NCI-H146 treated with DMSO at 0.1 percent for 48 hours (cell line): ENCODE measurements at regions not wholly inside any gene's neighbourhood (a gene's known extent, or its start where the extent isn't known, plus 50 kb on each side); places are given as distances from the start of the nearest gene placed in this dataset.

Source experiments
- DNase-seq: peaks from one replicate; lab custom pipeline; 2025; ENCODE audit not compliant: unreplicated experiment; lab: John Stamatoyannopoulos, UW

DNA sequence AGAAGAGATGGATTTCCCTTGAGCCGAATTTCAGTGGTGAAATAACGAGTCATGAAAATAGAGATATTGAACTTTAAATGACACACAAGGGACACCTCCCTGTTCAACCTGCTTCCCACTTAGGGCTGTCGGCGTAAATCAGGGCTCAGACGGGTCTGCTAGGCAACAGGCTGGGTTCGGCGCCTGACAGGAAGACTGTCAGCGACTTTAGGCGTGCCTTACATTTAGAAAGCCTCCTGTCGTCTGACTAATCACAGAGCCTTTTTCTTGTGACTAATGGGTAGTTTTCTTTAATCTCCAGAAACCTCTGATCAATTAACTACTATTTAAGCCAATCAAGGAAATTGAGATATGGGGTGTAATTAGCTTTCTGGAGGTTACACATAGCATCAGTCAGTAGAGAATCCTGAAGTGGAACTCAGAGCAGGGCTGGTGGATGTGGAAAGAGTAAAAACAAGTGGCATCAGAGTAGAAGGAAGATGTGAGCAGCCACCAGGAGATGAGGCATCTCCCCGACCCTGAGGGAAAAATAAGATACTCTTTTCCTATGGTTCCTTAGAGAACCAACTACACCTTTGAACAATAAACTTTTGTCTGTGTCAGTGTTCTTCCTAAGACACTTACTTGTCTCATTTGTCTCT, 86.2 kb upstream of the HS3ST1 start:
- no peak for DNase-seq

DNA sequence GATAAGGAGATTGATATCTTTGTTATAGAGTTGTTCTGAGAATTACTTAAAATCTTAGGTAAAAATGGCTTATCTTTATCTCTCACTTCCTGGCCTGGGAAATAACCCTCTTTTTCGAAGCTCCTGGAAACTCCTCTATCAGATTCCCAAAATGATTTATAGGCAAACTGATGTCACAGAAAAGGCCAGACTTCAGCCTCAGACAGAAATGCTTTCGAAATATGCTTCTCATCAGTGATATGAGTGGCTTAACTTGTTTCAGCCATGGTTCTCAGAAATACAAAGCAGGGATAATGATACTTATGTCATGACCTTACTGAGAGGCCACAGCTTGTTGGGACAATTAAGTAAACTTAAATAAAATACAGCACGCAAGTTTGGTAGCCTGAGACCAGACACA, 85.3 kb upstream of the HS3ST1 start:
- no peak for DNase-seq

DNA sequence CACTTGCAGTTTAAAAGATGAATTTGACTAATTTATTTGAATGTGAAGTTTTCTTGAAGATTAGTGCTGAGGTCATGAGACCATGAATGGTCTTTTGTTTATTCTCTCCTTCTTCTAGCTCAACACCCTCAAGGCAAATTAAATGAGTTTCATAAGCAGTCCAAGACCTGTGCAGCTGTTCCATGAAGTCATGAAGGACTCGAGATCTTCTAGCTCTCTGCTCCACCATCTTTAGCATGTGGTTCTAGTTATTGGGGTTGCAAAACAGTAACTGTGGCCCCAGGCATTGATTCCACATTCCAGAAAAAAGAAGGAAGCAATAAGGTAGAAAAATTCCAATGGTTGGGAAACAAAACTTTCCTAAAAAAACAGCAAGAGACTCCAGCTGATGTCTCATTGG, 84.2 kb upstream of the HS3ST1 start:
- no peak for DNase-seq

DNA sequence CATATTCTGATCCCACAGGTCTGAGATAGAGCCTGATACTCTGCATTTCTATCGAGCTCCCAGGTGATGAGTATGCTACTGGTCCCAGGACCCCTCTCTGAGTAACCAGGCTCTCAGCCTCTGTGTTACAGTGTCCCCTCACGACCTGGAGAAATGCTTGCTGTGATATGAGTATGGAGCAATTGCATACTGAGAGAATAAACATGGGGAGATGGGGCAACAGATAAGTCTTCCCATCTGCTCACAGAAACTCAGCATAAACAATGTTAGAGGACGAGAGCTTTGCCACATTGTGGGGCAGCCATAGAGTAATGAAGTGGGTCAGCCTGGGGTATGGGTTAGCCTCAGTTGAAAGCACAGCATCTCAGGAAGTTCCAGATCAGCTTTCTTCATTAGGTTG, 82.6 kb upstream of the HS3ST1 start:
- DNase-seq, result no peak

DNA sequence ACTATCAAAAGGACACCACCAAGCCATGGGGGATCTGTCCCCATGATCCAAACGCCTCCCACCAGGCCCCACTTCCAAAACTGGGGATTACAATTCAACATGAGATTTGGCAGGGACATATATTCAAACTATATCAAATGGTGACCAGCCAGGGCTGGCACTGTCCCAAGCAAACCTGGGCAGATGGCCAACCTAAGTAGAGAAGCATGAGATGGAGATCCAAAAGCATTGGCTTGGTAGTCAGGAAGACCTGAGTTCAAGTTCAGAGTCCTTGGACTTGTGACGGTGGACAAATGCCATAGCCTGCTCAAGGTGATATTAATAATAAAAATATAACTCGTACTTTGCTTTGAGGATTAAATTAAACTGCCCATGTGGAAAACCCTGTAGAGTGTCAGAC, 79.2 kb upstream of the HS3ST1 start:
- no peak for DNase-seq

DNA sequence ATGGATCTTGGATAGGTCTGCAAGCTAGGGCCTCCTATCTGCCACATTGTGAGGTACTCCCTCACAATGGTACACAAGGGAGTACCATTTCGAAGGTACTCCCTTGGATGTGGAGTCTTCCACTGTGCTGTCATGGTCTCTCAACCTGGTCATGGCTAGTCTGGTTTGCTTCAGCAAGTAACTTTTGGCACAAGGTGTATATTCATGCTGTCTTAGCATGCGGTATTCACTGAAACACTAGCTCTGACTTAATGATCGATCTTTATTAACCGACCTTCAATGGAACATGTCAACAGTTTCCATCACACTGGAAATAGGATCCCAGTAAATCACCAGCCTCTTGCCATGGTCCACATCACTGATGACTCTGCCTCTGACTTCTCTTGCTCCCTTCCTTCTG, 77.5 kb upstream of the HS3ST1 start:
- no peak for DNase-seq

DNA sequence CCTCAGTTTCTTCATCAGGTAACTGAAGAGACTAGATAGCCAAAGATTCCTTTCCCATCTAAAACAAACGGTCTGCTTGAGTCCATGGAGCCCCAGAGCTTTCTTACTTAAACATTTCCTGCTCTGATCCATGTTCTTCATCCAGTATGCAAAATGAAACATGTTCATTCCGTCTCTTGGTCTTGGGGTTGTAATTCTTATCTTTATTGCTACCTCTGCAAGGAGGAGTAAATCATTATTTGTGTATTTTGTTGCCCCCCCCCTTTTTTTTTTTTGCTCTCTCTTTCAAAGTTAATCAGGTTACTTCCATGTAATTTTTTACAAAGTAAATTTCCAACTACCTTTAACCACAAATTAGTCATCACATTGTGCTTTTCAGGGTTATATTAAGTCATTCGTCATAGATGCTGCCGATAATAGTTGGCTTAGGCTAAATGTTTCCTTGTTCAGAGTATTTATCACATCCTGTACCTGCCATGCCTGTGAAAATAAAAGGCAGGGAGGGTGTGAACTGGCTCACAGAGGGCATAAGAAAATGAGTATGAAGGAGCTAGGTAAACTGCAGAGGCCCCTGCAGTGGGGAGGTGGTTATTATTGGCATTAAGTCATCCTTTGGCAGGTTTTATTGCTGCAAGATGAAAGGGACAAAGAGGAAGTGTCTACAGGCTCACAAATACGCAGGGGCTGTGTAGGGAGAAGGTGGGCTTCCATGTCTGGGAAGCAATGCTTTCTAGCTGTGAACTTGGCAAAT, 76.7 kb upstream of the HS3ST1 start:
- DNase-seq, result no peak

DNA sequence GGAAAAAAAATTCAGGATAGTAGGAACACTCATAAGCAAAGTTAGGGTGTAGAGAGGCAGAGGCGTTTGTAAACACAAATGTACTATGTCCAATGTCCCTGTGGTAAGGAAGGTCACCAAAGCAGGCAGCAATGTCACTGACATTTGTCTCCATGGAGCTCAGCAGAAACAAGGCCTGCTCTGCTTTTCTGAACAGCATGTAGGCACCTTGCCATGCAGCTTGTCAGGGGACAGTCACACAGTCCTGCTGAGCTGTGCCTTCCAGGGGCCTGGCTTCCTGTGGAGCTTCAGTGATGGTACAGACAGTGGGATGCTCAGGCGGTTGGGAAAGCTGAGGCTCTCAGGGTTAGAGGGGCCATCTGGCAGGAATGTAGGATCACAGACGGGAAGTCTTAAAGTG, 74.5 kb upstream of the HS3ST1 start:
- peak; percentile 12 for DNase-seq

DNA sequence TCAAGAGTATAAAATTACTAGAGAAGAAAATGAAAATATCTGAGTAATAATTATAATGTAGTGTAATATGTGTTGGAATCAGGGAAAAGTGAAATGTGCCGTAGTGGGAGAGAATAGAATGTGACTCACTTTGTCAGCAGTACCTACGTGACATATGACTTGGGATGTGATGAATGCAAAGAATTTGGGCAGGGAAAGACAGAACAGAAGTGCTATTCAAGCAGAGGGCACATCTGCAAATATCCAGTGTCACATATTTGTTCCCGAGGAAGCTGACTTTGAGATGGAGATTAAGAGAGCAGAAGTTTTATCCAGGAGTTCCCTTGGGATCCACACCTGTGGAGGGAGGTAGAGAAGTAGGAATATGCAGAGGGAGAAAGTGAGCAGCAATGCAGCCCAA, 69.3 kb upstream of the HS3ST1 start:
- no peak for DNase-seq

DNA sequence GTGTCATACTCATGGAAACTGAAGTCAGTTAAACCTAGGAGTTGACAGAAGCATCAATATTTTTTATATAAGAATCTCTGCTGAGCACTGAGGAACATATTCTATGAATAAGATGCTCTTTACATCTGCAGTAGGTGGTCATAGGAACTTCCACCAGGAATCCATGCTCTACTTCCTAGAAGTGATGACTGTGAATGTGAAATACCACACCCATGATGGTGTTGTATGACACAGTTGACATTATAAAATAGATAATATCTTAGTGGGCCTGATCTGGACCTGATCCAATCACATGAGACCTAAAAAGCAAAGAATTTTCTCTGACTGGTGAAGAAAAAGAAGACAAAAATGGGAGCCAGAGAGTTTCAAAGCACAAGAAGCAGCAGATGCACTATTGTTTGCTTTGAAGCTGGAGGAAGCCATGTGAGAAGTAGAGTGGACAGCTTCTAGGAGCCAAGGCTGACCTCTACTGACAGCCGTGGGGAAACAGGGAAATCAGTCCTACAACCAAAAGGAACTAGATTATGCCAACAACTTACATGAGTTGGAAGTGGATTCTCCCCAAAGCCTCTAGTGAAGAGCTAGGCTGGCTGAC, 68.6 kb upstream of the HS3ST1 start:
- no peak for DNase-seq

DNA sequence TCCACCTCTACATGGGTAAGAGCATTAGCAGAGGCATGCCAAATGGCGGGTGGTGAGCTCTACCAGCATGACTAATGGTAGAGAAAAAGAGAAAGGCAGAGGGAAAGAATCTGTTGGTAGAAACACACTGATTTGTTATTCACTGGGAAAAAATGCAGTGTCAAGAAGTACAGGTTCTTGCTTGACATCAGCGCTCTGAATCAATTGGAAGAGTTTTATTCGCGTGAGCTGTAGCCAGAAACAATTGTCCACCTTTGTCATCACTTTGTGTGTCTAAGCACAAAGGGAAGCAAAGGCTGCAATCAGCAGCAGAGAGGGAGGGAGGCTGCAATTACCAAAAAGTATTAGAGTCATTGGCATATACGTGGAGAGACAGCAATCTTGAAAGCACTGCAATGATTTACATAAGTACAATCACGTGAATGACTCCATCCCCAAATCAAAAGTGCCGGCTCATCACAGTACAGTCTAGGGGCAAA, 67.7 kb upstream of the HS3ST1 start:
- no peak for DNase-seq

DNA sequence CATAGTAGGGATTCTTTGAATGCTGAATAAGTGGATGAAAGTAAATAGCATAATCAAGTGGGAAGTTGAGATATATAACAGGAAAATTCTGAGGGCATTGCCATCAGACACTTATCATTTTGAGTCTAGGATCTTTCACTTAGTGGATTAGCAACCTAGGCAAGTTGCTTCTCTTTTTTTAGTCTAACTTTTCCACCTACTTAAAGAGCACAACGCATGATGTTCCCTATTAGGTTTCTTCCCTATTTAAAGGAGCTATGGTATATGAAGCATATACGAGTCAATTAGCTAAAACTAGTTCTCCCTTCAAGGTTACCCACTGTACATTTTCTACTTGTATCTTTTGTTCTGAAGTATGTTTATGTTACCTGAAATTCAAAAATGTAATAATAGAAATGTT, 67.1 kb upstream of the HS3ST1 start:
- no peak for DNase-seq

DNA sequence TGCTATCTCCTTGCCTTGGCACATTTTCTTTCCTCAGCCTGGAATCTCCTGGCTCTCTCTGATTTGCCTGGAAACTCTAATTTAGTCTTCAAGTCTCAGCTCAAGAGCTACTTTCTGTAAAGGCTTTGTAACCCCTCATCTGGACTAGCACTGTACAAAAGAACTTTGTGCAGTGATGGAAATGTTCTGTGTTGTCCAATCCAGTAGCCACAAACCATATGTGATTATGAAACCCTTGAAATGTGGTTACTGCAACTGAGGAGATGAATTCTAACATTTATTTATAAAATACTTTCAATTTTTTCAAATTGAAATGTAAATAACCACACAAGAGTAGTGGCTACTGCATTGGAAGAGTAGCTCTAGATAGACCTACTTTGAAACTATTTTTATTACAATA, 66.6 kb upstream of the HS3ST1 start:
- no peak for DNase-seq

DNA sequence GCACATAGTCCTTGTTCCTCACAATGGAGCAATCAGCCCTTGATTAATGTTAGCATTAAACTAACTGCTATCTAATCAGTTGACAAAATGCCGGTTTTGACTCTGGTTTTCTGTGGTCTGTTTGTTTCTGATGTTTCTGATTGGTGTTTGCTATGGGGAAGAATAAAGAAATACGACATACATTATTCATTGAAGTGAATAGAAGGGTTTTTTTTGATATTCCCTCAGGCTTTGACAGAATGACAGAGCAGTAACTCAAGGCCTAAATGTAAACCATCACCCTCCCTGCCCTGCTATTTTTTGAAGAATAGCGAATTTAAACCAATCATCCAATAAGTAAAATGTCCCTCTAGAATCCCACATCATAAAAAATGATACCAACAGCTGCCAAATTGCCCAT, 65.5 kb upstream of the HS3ST1 start:
- no peak for DNase-seq

DNA sequence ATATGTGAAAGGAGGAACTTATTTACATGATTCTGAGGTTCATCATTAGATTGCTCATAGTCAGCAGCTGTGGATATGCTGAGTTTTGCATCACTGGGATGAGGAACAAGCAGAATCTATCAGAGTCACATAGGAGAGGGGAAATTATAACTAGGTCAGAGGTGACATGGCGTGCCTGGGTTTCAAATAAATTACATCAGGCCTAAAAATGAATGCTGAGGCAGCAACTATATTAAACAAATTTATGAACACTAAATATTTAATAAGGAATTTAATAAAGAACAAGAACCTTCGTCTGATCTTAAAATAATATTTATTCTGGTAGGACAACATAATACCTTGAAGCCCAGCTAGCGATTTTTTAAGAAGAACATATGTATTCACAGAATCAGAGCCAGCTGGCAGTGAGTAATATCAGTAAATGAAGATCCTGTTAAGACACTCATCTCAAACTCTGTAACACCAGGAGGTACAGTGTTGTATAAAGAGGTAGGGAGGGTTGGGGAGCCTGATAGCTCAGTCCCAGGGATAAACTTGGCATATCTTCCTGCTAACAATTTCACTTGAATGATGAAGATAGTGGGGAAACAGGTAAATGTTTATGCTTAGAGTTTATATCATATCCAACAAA, 60.9 kb upstream of the HS3ST1 start:
- no peak for DNase-seq

DNA sequence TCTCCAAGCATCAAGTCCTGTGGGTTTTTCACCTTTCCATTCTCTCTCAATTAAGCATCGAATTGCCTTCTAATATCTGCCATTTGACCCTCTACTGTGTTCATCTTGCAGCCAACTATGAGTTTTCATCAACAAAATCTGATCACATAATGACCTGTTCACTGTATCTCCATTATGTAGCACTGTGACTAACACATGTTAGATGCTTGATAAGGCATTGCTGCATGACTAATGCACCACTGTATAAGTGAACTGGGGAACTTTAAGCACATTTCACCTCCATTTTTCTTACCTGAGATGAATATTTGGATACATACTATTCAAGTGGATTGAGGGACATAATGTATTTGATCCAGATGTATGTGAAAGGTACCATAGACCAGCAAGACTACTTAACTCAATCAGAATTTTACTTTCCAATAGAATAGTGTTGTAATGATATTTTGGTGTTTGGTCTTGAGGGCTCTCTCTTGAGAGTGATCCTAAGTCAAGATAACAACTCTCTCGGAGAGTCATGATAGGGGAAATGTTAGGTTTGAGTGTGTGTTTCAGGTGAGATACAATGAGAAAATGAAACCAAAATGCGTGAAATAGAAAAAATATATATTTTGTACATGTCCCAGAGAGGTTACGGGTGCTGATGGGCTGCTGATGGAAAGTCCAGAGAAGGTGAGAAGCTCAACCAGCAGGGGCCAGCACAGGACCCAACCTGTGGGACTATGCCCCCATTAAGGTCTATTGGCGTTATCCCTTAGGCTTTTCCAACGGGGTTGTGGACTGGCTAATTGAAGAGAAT, 60.2 kb upstream of the HS3ST1 start:
- no peak for DNase-seq

DNA sequence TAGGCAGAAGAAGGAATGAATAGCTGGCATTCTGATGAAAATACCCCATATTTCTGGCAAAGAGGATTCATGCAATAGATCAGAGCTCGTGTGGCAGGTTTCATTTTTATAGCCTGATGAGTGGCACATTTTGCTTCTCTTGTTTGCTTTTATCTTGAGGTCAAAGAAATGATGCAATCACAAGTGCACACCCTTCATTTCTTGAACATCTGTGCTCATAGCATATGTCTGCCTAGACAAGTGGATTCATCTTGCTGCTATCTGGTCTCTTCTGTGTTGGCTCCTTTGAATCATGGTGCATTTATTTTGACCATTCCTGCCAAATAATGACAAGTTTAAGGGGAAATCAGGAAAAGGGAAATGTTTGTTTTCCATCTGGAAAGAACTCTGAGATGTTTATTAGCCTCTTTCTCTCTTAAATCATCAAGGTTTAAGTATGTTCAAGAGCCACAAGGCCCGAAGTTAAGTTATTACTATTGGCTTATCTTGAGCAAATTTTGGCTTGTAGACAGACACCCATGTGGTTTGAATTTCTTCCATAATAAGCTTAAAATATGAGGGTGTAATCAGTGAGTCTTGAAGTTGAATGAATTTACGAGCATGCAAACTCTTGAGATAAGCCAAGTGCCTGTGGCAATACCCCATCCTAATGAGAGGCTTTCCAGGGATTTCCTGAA, 59.3 kb upstream of the HS3ST1 start:
- no peak for DNase-seq

DNA sequence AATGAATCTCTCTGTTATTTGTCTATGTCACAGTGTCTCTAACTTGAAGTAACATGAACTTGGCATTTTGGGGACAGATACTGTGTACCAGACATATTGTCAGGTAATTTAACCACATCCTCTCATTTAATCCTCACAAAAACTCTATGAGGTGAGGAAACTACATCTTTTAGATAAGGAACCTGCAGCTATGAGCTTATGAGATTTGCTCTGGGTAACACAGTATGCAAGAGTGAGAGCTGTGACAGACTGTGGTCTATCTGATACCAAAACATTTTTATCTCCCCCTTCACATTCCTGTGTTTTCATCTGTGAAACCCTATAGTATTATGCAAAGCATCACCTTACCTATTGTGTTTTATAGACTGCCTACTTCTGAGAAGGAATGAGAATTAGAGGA, 58.4 kb upstream of the HS3ST1 start:
- DNase-seq, result no peak

DNA sequence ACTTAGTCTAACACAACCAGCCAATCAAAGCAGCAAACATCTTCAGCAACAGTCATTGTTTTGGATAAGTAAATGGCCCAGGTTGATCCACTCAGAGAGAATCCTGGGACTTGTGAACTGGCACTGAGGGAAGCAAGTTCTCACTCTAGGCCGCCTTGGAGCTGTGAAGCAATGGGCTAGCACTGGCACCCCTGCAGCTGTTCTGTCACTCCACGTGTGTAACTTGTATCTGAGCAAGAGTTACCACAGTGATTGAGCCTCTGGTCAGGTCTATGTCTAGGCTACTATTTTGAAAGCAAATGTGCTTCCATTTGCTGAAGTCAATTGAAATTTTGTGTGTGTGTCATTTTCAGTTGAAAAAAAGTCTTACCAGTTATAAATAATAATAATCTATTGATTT, 57.2 kb upstream of the HS3ST1 start:
- no peak for DNase-seq

DNA sequence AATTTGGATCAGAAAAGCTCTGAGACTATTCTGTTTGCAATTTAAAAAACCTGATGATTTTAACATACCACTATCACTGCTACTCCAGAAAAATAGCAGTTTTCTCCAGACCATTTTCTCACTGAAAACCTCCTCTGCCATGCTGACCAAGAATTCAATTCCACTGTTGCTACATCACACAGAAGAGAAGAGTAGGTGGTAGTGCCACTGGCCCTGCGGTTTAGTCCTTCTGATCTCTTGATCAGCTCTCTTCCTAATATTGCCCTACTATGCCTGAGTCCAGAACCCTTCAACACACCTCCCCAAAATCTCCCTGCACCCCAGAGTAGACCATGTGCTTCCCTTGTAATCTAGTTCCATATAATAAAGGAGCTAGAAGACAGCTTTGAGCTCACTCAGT, 55.8 kb upstream of the HS3ST1 start:
- DNase-seq, result no peak

DNA sequence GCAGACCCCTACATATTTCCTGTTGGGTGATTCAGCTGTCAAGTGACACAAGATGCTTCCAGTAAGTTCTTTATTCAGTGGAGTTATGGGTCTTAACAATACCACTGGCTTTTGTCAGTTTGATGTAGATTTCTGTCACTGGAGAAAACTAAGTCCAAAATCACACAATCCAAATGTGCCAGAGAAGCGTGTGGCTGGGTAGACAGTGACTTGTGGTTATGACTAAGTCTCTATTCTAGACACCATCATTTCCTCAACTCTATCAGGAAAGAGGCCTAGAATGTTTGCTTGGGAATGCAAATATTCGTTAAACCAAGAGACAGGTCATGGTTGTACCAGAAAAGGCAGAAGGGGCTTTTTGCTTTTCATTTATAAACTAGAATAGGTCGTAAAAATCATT, 54.4 kb upstream of the HS3ST1 start:
- DNase-seq, result no peak
